Endothelial cell (in vitro differentiated cells): ENCODE measurements at regions not wholly inside any gene's neighbourhood (a gene's known extent, or its start where the extent isn't known, plus 50 kb on each side); places are given as distances from the start of the nearest gene placed in this dataset.
A peak's percentile ranks its signal among the peaks of the same experiment; 100 is the strongest.

Experiments used
- DNase-seq: peaks from one replicate; pipeline ENCODE4 v3.0.0; 2021; ENCODE audit warnings: low spot score
- H3K27ac Mint-ChIP-seq: one replicate; pipeline ENCODE4 v1.8.0; 2021; ENCODE audit warnings: mixed read lengths, inconsistent platforms; ENCODE audit not compliant: unreplicated experiment
- H3K27me3 Mint-ChIP-seq: one replicate; pipeline ENCODE4 v1.8.0; 2021; ENCODE audit warnings: mild to moderate bottlenecking, moderate library complexity, mixed read lengths, inconsistent platforms; ENCODE audit not compliant: unreplicated experiment
- H3K36me3 Mint-ChIP-seq: one replicate; pipeline ENCODE4 v1.8.0; 2021; ENCODE audit warnings: mild to moderate bottlenecking, low read depth, mixed read lengths, inconsistent platforms; ENCODE audit not compliant: unreplicated experiment
- H3K4me1 Mint-ChIP-seq: one replicate; pipeline ENCODE4 v1.8.0; 2021; ENCODE audit warnings: mild to moderate bottlenecking, mixed read lengths, inconsistent platforms; ENCODE audit not compliant: unreplicated experiment
- H3K4me3 Mint-ChIP-seq: one replicate; pipeline ENCODE4 v1.8.0; 2021; ENCODE audit warnings: mild to moderate bottlenecking, mixed read lengths, inconsistent platforms; ENCODE audit not compliant: unreplicated experiment
- H3K9me3 Mint-ChIP-seq: one replicate; pipeline ENCODE4 v1.8.0; 2021; ENCODE audit warnings: mixed read lengths, inconsistent platforms; ENCODE audit not compliant: unreplicated experiment
- TF ChIP-seq, protein P1 (sequence below): fragments of 200-600 bp; sonication (generic); IDR thresholded peaks from one replicate; pipeline ENCODE4 v1.5.0; 2021; ENCODE audit warnings: antibody characterized with exemption; ENCODE audit not compliant: unreplicated experiment

DNA sequence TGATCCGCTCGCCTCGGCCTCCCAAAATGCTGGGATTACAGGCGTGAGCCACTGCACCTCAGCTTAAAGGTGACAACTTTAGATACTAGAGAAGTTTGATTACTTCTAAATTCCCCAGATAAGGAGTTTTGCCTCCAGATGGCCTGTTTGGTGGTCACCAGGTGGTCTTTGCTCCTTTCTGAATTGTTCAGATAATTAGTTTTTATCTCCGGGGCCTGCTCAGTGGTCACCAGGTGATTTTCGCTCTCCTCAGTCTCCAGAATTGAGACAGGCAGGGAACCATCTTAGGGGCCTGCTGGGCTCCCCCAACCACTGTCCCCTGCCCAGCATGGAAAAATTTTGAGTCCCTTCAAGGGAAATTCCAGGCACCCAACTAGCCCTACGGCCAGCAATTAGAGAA lies 62.6 kb downstream of the GPR6 start:
- Mint-ChIP-seq H3K9me3 (no peaks in the 10 kb centered on the region), H3K27ac (no peak overlapping the region), H3K36me3 (no peaks in the 10 kb centered on the region), H3K27me3 (peaks cover 7% of the 10 kb centered on the region), H3K4me1 (peaks cover 28% of the 10 kb centered on the region), H3K4me3 (no peak overlapping the region)
- DNase-seq: no peak
- TF ChIP-seq, protein P1, sequence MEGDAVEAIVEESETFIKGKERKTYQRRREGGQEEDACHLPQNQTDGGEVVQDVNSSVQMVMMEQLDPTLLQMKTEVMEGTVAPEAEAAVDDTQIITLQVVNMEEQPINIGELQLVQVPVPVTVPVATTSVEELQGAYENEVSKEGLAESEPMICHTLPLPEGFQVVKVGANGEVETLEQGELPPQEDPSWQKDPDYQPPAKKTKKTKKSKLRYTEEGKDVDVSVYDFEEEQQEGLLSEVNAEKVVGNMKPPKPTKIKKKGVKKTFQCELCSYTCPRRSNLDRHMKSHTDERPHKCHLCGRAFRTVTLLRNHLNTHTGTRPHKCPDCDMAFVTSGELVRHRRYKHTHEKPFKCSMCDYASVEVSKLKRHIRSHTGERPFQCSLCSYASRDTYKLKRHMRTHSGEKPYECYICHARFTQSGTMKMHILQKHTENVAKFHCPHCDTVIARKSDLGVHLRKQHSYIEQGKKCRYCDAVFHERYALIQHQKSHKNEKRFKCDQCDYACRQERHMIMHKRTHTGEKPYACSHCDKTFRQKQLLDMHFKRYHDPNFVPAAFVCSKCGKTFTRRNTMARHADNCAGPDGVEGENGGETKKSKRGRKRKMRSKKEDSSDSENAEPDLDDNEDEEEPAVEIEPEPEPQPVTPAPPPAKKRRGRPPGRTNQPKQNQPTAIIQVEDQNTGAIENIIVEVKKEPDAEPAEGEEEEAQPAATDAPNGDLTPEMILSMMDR: no peak

DNA sequence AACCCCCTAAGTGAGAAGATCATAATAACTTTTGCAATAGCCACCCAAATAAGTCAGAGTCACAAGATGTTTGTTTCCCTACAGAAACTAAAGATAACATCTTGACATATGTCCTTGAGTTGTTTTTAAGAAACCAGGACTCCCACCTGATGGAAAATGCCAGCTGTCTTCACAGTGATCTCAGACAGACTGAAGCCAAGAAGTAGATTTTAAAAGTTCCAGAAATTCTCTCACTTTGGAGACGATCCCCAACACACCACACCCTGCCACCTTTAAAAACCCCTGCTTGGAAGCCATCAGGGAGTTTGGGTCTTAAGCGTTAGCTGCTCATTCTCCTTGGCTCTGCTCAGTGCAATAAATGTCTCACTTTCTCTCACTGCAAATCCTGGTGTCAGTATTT lies 63.0 kb downstream of the GPR6 start:
- Mint-ChIP-seq H3K4me3 (no peak overlapping the region), H3K27ac (no peak overlapping the region), H3K9me3 (no peaks in the 10 kb centered on the region)

DNA sequence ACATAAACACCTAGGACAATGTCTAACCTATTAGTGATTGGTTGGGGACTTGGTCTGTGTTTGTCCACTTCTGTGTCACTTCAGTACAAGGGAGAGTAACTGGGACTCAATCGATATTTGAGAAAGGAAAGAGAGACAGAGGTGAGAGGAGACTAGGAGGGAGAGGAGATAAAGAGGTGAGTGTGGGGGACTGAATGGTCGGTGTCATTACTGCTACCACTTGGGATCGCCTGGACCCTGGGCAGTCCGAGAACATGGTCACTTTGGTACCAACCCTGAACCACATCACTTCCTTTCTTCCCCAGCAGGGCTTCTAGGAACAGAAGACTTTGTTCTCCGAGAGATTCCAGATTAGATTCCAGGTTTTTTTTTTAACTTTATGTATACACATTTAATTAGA lies 63.7 kb downstream of the GPR6 start:
- TF ChIP-seq, protein P1: no peak
- H3K27me3 Mint-ChIP-seq: peaks cover 3% of the 10 kb centered on the region
- no peak overlapping the region for H3K4me3 Mint-ChIP-seq
- H3K36me3 Mint-ChIP-seq: no peaks in the 10 kb centered on the region
- DNase-seq: peak; percentile 1
- no peaks in the 10 kb centered on the region for H3K9me3 Mint-ChIP-seq
- H3K27ac Mint-ChIP-seq: no peak overlapping the region
- H3K4me1 Mint-ChIP-seq: peaks cover 28% of the 10 kb centered on the region

More for the DNA sequence above, 63.0 kb downstream of the GPR6 start:
- Mint-ChIP-seq H3K27me3 (peaks cover 7% of the 10 kb centered on the region), H3K4me1 (peaks cover 28% of the 10 kb centered on the region), H3K36me3 (no peaks in the 10 kb centered on the region)
- TF ChIP-seq, protein P1: no peak
- no peak for DNase-seq

DNA sequence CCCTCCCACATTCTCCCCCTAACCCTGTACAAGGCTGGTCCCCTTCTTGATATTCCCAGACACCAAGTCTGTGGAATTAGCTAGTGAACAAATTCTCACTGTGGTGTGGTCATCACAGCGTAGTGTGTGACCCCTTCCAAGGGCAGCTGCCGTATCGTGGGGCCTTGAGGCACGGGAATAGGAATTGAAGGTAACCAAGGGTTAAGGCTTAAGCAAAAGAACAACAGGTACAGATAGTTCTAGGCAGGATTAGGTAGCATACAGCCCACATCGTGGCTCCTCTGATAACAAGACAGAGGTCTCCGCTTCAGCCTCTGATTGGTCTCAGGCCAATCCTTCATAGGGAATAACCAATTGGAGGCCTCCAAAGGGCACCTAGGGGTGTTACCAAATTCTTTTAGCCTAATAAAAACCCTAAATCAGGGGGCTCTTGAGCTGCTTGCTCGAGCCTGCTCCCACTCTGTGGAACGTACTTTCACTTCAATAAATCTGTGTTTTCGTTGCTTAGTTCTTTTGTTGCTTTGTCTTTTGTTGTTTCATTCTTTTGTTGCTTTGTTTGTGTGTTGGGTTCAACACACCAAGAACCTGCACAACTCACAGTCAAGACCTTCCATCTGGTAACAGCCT lies 64.7 kb downstream of the GPR6 start:
- Mint-ChIP-seq H3K4me1 (peaks cover 27% of the 10 kb centered on the region), H3K36me3 (no peaks in the 10 kb centered on the region), H3K9me3 (no peaks in the 10 kb centered on the region), H3K27ac (no peak overlapping the region), H3K4me3 (no peak overlapping the region), H3K27me3 (peaks cover 2% of the 10 kb centered on the region)
- no peak for DNase-seq
- TF ChIP-seq, protein P1: no peak

DNA sequence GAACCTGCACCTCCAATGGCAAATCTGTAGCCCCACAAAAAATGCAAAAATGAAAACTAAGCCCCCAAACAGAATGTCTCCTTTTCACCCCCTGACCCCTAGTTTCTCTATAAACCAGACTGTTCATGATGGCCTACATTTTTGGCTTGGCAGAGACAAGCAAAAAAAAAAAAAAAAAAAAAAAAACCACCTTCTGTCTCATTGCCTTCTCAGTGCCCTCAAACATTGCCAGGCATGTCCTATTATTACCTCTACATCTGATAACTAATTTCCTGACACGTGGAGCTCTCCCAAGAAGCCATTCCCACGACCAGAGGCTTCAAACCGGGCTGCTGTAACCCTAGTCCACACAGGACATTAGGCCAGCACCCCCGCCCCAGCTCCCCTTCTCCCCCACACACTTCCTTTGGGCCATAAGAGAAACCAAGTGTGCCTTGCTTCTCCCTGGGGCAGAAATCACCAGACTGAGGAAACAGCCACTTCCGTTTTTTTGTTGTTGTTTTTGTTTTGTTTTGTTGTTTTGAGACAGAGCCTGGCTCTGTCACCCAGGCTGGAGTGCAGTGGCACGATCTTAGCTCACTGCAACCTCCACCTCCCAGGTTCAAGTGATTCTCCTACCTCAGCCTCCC lies 65.4 kb downstream of the GPR6 start:
- DNase-seq: peak; percentile 1
- Mint-ChIP-seq H3K27ac (peak overlapping the region; percentile 72), H3K4me3 (no peak overlapping the region), H3K4me1 (peaks cover 21% of the 10 kb centered on the region), H3K27me3 (peaks cover 2% of the 10 kb centered on the region), H3K9me3 (no peaks in the 10 kb centered on the region), H3K36me3 (no peaks in the 10 kb centered on the region)
- TF ChIP-seq, protein P1: no peak
